RWPE2 (cell line): ENCODE measurements at regions not wholly inside any gene's neighbourhood (a gene's known extent, or its start where the extent isn't known, plus 50 kb on each side); places are given as distances from the start of the nearest gene placed in this dataset.

ENCODE experiments used
- ATAC-seq: fragments of 200-7000 bp; cut with Tn5 transposase; 3 replicates; pipeline ENCODE4 v1.9.1; 2021; ENCODE audit warnings: low read depth
- DNase-seq: peaks from one replicate; pipeline ENCODE4 v3.0.0-alpha.2; 2020; ENCODE audit warnings: low spot score
- H3K27ac ChIP-seq: fragments of 450-650 bp; 2 replicates; pipeline ENCODE4 v1.5.1; 2017; ENCODE audit warnings: mild to moderate bottlenecking; ENCODE audit not compliant: poor library complexity, severe bottlenecking
- H3K27me3 ChIP-seq: fragments of 250-450 bp; sonication (Bioruptor Pico); 2 replicates; pipeline ENCODE4 v1.5.1; 2021; ENCODE audit warnings: mild to moderate bottlenecking, moderate library complexity; ENCODE audit not compliant: insufficient read depth, poor library complexity, severe bottlenecking
- H3K36me3 ChIP-seq: fragments of 250-450 bp; sonication (Bioruptor Pico); 2 replicates; pipeline ENCODE4 v1.5.1; 2020; ENCODE audit warnings: low read depth, mild to moderate bottlenecking, moderate library complexity
- H3K4me1 ChIP-seq: fragments of 250-450 bp; sonication (Bioruptor Pico); 2 replicates; pipeline ENCODE4 v1.5.1; 2021; ENCODE audit warnings: mild to moderate bottlenecking, moderate library complexity; ENCODE audit not compliant: insufficient read depth, poor library complexity, severe bottlenecking
- H3K4me3 ChIP-seq: fragments of 250-450 bp; sonication (Bioruptor Pico); 2 replicates; pipeline ENCODE4 v1.5.1; 2021; ENCODE audit warnings: mild to moderate bottlenecking, moderate library complexity; ENCODE audit not compliant: severe bottlenecking
- H3K9me3 ChIP-seq: fragments of 250-450 bp; sonication (Bioruptor Pico); 2 replicates; pipeline ENCODE4 v1.5.1; 2021; ENCODE audit warnings: mild to moderate bottlenecking, moderate library complexity; ENCODE audit not compliant: severe bottlenecking
- TF ChIP-seq, protein P1 (sequence below): fragments of 450-650 bp; IDR thresholded peaks from one replicate; pipeline ENCODE4 v1.5.1; 2017; ENCODE audit warnings: mild to moderate bottlenecking, moderate library complexity; ENCODE audit not compliant: poor library complexity, severe bottlenecking

DNA sequence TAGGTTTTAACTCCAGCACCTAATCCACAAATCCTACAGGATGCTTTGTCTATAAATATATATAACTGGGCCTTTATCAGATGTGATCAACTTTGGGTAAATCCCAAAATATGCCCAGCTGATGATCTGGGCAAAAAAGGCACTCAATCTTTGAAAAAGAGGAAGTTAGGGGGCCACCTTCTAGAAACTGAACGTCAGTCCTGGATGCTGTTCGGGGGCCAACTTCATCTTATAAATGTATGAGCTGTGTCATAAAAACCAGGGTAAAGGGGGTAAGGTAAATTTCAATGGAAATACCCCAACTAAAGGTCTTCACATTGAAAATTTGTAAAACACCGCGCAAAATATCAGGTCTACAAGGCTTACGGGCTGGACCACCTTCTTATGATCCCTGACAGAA is 264.4 kb upstream of the UBE2E2 start:
- TF ChIP-seq, protein P1, sequence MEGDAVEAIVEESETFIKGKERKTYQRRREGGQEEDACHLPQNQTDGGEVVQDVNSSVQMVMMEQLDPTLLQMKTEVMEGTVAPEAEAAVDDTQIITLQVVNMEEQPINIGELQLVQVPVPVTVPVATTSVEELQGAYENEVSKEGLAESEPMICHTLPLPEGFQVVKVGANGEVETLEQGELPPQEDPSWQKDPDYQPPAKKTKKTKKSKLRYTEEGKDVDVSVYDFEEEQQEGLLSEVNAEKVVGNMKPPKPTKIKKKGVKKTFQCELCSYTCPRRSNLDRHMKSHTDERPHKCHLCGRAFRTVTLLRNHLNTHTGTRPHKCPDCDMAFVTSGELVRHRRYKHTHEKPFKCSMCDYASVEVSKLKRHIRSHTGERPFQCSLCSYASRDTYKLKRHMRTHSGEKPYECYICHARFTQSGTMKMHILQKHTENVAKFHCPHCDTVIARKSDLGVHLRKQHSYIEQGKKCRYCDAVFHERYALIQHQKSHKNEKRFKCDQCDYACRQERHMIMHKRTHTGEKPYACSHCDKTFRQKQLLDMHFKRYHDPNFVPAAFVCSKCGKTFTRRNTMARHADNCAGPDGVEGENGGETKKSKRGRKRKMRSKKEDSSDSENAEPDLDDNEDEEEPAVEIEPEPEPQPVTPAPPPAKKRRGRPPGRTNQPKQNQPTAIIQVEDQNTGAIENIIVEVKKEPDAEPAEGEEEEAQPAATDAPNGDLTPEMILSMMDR, result no peak

DNA sequence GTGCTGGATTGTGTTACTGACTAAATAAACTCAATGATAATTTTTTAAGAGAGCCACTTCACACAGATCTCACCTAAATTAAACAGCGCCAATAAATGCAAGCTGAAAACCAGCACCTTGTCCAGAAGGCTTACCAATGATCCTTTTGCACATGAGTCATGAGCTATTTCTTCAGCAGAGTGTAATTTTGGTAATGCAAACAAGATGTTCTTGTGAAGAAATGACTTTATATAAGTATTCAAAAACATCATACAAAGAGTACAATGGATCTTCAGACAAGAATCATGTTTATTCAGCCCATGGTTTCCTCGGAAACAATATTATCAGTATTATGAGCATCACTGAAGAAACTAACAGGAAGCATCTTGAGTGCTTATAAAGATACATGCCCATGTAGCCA is 263.8 kb upstream of the UBE2E2 start:
- Histone ChIP-seq H3K9me3 (no peaks in the 10 kb centered on the region), H3K4me1 (no peaks in the 10 kb centered on the region), H3K27ac (no peak overlapping the region), H3K4me3 (no peak overlapping the region), H3K36me3 (no peaks in the 10 kb centered on the region), H3K27me3 (no peaks in the 10 kb centered on the region)
- TF ChIP-seq, protein P1, result no peak
- no peak for DNase-seq
- no peak for ATAC-seq

More for the DNA sequence above, 264.4 kb upstream of the UBE2E2 start:
- Histone ChIP-seq H3K27me3 (no peaks in the 10 kb centered on the region), H3K36me3 (no peaks in the 10 kb centered on the region), H3K4me1 (no peaks in the 10 kb centered on the region), H3K27ac (no peak overlapping the region), H3K4me3 (no peak overlapping the region), H3K9me3 (no peaks in the 10 kb centered on the region)
- no peak for ATAC-seq
- DNase-seq, result no peak

DNA sequence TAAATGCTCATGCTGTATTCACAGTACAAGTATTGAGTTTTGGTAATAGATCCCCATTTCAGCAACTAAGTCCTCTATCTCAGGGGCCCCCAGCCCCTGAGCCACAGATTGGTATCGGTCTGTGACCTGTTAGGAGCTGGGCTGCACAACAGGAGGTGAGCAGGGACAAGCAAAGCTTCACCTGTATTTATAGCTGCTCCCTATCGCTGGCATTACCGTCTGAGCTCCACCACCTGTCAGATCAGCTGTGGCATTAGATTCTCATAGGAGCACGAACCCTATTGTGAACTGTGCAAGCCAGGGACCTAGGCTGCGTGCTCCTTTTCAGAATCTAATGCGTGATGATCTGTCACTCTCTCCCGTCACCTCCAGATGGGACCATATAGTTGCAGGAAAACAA is 262.8 kb upstream of the UBE2E2 start:
- Histone ChIP-seq H3K36me3 (no peaks in the 10 kb centered on the region), H3K4me3 (no peak overlapping the region), H3K27ac (no peak overlapping the region), H3K4me1 (no peaks in the 10 kb centered on the region), H3K9me3 (no peaks in the 10 kb centered on the region), H3K27me3 (no peaks in the 10 kb centered on the region)
- ATAC-seq (no peak), DNase-seq (no peak)
- TF ChIP-seq, protein P1, result no peak

DNA sequence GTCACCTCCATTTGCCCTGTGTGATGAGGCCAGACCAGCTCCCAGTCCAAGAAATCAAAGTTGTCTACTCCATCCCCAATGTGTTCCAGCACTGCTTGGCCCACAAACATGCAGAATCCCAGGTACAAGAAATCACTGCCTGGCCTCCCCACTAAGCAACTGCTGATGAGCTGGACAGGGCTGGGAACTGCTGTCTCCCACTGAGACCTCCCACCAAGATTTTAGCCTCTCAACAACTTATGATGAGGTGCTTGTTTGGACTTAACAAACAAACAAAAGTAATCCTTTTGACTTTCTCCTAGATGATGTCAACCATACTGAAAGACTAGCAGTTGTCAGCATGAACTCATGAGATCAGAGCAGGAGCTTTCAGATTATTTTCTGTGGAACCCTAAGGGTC is 260.1 kb upstream of the UBE2E2 start:
- no peak for ATAC-seq
- TF ChIP-seq, protein P1, result no peak
- H3K27ac ChIP-seq, result no peak overlapping the region

DNA sequence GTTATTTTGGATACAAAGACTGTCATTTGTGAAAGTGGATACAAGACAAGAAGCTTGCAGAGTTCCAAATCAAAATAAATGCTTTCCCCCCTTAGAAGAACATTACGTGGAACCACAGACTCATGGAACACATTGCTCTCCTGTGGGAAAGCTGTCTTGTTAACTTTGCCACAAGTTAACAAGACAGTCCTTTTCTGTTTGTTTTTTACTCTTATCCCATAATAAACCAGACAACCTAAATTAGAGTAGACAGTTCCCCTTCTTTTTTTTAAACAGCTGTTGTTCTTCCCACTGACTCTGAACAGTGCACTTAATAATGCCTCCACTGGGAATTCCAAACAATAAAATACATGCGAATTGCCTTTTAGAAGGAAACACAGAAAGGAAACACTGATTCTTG is 255.3 kb upstream of the UBE2E2 start:
- TF ChIP-seq, protein P1, result no peak
- H3K4me3 ChIP-seq, result no peak overlapping the region
- H3K27ac ChIP-seq, result no peak overlapping the region
- H3K9me3 ChIP-seq, result no peaks in the 10 kb centered on the region
- ATAC-seq (no peak), DNase-seq (no peak)
- H3K36me3 ChIP-seq, result no peaks in the 10 kb centered on the region
- H3K4me1 ChIP-seq, result no peaks in the 10 kb centered on the region
- no peaks in the 10 kb centered on the region for H3K27me3 ChIP-seq

More for the DNA sequence above, 260.1 kb upstream of the UBE2E2 start:
- H3K9me3 ChIP-seq, result no peaks in the 10 kb centered on the region
- H3K36me3 ChIP-seq, result no peaks in the 10 kb centered on the region
- no peaks in the 10 kb centered on the region for H3K27me3 ChIP-seq
- no peaks in the 10 kb centered on the region for H3K4me1 ChIP-seq
- no peak for DNase-seq
- H3K4me3 ChIP-seq, result no peak overlapping the region
